ENCODE measurements at regions not wholly inside any gene's neighbourhood (a gene's known extent, or its start where the extent isn't known, plus 50 kb on each side); places are given as distances from the start of the nearest gene placed in this dataset.

- DNase-seq (ENCODE audit: low spot score) = no peak
- no peak for TF ChIP-seq CTCF (IDR thresholded peaks at IDR 0.05; ENCODE audit: extremely low read depth, missing control alignments)
Measured at GRCh38 chr10:21095494-21096055, 198.5 kb upstream of the NEBL start.

DNA sequence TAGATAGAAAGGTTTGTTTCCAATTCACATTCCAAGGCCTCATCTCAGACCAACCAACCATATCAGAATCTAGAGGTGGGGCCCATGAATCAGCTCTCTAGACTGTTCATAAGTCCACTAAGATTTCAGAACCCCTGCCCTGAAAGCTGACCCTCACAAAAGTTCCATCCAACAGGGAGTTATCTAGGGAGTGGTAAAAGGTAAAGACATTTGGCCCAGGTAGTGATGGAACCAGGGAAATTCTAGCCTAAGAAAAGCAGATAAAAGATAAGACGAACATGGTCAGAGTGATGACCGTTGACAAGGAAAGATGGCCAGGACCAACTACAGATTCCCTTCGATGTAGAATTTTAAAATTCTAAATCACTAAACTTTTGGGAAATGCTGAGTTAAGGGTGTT is 198.0 kb upstream of the NEBL start:
- no peak for TF ChIP-seq CTCF (IDR thresholded peaks at IDR 0.05; ENCODE audit: extremely low read depth, missing control alignments)
- DNase-seq (ENCODE audit: low spot score) = no peak

DNA sequence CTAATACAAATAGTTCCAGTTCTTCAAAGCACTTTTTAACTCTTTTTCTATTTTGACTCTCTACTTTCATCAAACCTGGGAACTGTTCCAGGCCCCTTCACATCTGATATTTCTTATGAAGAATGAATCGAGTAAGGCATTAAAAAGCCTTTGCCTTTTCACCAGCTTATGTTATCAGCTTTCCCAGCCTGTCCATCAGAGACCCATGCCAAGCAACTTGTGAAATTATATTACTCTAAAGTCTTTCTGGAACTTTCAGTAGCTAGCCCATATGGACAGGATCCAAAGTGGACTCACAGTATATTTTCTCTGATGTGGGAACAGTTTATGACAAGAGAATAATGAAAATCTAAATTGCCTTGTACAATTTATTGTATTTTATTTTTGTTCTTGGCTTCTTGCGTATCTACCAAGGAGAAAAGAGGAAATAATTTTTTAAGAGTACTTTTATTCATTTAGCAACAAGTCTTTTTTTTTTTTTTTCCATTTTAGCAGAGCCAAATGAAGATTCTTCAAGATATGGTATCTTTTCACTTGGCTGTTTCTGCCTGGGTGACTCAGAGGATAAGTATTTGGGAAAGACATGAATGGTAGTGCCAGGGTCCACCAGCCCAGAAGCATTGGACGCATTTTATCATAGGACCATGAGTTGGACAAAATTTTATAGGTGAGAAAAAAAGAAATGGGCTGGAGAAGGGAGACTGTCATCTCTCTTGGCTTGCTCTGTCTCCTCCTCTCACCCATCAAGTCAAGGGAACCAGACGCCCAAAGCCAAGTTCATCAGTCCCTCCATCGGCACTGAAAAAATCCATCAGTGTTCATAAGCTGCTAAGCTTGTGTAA is 195.8 kb upstream of the NEBL start:
- DNase-seq (ENCODE audit: low spot score) = no peak
- TF ChIP-seq CTCF (IDR thresholded peaks at IDR 0.05; ENCODE audit: extremely low read depth, missing control alignments) = no peak

GRCh38 chr10:21090609-21091082 is 193.5 kb upstream of the NEBL start:
- TF ChIP-seq CTCF (IDR thresholded peaks at IDR 0.05; ENCODE audit: extremely low read depth, missing control alignments) = no peak
- DNase-seq (ENCODE audit: low spot score) = no peak

DNA sequence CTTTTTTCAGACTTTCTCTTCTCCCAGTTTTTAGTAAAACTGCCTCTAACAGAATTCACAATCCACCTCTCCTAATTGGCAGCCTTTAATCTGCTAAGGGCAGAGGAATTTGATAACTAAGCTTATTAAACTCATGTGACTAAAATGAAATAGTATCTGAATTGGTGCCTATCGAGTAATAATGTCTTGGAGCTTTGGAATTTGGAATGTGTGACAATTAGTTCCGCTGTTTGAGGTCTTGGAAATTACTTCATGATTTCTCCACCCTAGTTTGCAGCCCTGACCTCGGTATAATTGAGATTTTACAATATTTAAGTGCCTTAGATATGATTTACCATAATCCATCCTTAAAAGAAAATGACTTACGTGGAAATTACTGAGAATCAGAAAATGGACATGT is 190.4 kb upstream of the NEBL start:
- no peak for DNase-seq (ENCODE audit: low spot score)
- no peak for TF ChIP-seq CTCF (IDR thresholded peaks at IDR 0.05; ENCODE audit: extremely low read depth, missing control alignments)

DNA sequence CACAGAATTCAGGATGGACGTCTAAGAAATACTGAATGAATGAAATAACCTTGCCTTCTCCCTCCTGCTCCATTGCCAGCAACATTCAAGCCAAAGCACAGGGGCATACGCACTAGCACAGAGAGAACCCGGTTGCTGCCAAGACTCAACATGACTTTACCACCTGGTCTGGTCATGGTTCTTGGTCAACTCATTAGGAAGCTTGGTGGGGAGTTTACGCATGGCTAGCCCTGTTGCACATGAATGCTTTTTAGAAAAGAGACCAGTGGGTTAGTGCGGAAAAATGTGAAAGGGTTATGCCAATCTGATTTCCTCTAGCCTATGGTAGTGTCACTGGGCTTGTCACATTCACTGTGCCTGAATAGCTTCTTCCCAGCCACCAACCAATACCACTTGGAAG is 187.6 kb upstream of the NEBL start:
- no peak for DNase-seq (ENCODE audit: low spot score)
- no peak for TF ChIP-seq CTCF (IDR thresholded peaks at IDR 0.05; ENCODE audit: extremely low read depth, missing control alignments)

DNA sequence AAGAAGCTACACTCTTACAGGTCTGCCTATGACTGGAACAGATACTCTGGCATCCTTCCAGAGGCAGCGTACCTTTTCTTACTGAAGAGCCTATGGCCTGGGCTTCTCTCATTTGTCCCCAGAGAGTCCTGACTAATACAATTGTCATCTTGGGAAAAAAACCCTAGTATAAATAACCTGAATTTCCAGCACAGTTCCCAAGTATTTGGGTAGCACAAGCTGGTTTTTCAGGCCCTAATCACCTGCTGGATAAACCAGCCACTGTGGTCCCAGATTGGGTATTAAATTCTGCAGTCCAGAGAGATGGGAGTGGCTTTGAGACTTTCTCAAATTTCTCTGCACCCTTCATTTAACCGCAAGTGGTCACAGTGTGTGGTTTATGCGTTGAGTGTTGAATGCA is 186.8 kb upstream of the NEBL start:
- TF ChIP-seq CTCF (IDR thresholded peaks at IDR 0.05; ENCODE audit: extremely low read depth, missing control alignments) = no peak

More for the DNA sequence above, 186.8 kb upstream of the NEBL start:
- DNase-seq (ENCODE audit: low spot score) = no peak

Measured in GM20000 (cell line).